Ectodermal cell (in vitro differentiated cells): ENCODE measurements at regions not wholly inside any gene's neighbourhood (a gene's known extent, or its start where the extent isn't known, plus 50 kb on each side); places are given as distances from the start of the nearest gene placed in this dataset.

Source experiments
- H3K27ac ChIP-seq: 2 replicates; pipeline ENCODE4 v1.7.0; 2013; ENCODE audit warnings: mild to moderate bottlenecking, low read depth, low read length; ENCODE audit not compliant: insufficient read depth, poor library complexity, severe bottlenecking
- H3K27me3 ChIP-seq: 2 replicates; pipeline ENCODE4 v1.7.0; 2013; ENCODE audit warnings: mild to moderate bottlenecking, low read length; ENCODE audit not compliant: insufficient read depth, control insufficient read depth, poor library complexity, severe bottlenecking
- H3K36me3 ChIP-seq: one replicate; pipeline ENCODE4 v1.7.0; 2013; ENCODE audit warnings: low read length; ENCODE audit not compliant: control insufficient read depth, insufficient read depth
- H3K4me1 ChIP-seq: one replicate; pipeline ENCODE4 v1.7.0; 2013; ENCODE audit warnings: low read length; ENCODE audit not compliant: control insufficient read depth, insufficient read depth
- H3K4me3 ChIP-seq: 2 replicates; pipeline ENCODE4 v1.7.0; 2013; ENCODE audit warnings: low read depth, low read length, control low read depth; ENCODE audit not compliant: insufficient read depth
- H3K9me3 ChIP-seq: 2 replicates; pipeline ENCODE4 v1.7.0; 2013; ENCODE audit warnings: mild to moderate bottlenecking, low read length, moderate library complexity; ENCODE audit not compliant: control insufficient read depth
- WGBS, 2 experiments: methylation state at CpG; one replicate each; pipeline ENCODE4 v1.1.7; 2013; ENCODE audit warnings: missing lambda C conversion rate in 2 of 2; 5-methylcytosine and 5-hydroxymethylcytosine counted together

DNA sequence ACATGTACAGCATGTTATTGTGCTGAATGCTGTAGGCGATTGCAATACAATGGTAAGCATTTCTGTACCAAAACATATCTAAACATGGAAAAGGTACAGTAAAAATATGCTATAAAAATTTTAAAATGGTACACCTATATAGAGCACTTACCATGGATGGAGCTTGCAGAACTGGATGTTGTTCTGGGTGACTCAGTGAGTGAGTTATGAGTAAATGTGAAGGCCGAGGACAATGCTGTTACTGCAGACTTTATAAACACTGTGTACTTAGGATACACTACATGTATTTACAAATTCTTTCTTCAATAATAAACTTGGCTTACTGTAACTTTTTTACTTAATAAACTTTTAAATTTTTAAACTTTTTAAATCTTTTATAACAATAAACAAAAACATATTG lies 473.4 kb upstream of the UBE2E3 start:
- WGBS, 2 experiments: 100% methylated on average over 1 of the region's 2 CpGs; no CpG with 5 or more reads in 1 of the 2 experiments
- Histone ChIP-seq H3K27ac (no peak overlapping the region), H3K27me3 (no peaks in the 10 kb centered on the region), H3K9me3 (no peaks in the 10 kb centered on the region), H3K4me3 (no peak overlapping the region), H3K36me3 (no peaks in the 10 kb centered on the region), H3K4me1 (no peaks in the 10 kb centered on the region)

DNA sequence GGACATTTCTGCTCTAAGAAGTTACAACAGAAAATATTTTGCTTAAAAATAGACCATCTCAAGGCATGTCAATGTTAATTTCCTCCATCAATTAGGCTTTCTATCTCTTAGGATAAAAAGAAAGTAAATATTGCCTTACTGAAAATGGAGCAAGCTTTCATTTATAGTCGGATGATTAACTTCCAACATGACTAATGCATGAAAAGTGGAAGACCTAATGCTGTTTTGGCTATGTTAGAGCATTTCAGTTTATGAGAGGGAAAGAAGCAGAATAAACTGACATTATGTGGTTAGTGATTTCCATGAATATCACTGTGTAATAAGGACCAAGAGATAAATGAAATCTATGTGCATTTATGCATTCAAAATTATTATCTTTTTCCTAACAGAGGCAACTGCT lies 475.2 kb upstream of the UBE2E3 start:
- Histone ChIP-seq H3K27ac (no peak overlapping the region), H3K36me3 (no peaks in the 10 kb centered on the region), H3K4me3 (no peak overlapping the region), H3K4me1 (no peaks in the 10 kb centered on the region), H3K27me3 (no peaks in the 10 kb centered on the region), H3K9me3 (no peaks in the 10 kb centered on the region)
- 86 to 97% methylated on average over 1 of the region's 1 CpG for WGBS, 2 experiments

DNA sequence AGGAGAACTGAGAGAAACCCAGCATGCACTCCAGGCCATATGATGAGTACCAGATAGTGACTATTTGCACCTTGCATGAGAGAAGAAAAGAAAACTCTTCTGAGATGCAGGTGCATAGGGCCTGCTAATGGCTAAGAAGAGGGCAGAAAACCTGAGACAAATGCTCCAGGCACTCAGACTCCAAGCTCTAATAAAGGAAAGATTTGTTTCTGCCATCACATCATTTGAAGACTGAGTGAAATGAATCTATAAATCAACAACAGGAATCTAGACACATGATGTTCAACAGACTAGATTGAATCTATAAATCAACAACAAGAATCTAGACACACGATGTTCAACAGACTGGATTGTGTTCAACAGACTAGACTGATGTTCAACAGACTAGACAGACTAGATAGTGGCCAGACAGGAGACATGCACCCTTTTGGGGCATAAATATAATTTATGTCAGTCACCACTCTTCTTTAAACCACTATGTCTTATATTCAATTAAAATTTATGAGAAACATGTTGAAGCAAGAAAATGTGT lies 482.7 kb upstream of the UBE2E3 start:
- no peak overlapping the region for H3K27ac ChIP-seq

DNA sequence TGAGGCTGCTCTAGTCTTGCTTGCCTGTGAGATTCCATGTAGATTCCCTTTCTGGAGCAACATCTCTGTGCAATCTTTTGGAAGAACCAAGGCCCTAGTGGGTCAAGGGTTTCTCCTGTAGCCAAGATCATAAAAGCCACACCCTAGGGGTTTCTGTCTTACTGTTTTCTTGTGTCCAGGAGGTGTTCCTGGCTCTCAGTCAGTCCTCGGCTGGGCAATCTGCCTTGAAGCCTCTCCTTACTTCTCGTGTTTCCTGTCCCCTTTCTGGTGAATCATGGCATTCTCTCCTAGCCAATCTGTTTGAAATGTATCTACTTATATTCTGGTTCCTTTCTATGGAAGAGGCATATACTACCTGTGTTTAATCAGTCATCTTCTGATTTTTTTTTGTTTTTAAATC lies 484.8 kb upstream of the UBE2E3 start:
- H3K9me3 ChIP-seq: no peaks in the 10 kb centered on the region
- H3K27me3 ChIP-seq: no peaks in the 10 kb centered on the region
- H3K4me1 ChIP-seq: no peaks in the 10 kb centered on the region
- no peak overlapping the region for H3K4me3 ChIP-seq
- H3K27ac ChIP-seq: no peak overlapping the region
- H3K36me3 ChIP-seq: no peaks in the 10 kb centered on the region
- WGBS, 2 experiments: 90 to 96% methylated on average over 2 of the region's 2 CpGs

More for the DNA sequence above, 482.7 kb upstream of the UBE2E3 start:
- H3K4me3 ChIP-seq: no peak overlapping the region
- no peaks in the 10 kb centered on the region for H3K4me1 ChIP-seq
- WGBS, 2 experiments: 92 to 100% methylated on average over 1 of the region's 1 CpG
- H3K36me3 ChIP-seq: no peaks in the 10 kb centered on the region
- H3K9me3 ChIP-seq: no peaks in the 10 kb centered on the region
- no peaks in the 10 kb centered on the region for H3K27me3 ChIP-seq

DNA sequence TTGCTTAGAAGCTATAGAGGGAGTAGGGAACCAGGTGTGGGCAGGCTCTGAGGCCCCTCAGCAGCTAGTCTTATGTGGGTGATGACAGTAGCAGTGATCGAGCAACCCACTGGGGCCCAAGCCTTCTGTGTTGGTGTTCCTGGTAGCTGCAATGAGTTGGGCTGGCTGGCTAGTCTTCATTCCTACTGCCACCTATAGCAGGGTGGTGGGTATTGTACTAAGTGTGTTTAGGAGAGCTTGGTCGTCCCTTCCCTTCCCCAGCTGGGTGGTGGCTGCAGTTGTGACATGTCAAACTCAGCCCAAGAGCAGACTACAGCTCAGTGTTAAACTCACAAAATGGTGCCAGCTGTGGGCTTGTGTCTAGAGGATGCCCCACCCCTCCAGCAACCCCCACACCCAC lies 486.1 kb upstream of the UBE2E3 start:
- H3K9me3 ChIP-seq: no peaks in the 10 kb centered on the region
- 90 to 93% methylated on average over 2 of the region's 2 CpGs for WGBS, 2 experiments
- H3K4me1 ChIP-seq: no peaks in the 10 kb centered on the region
- no peak overlapping the region for H3K4me3 ChIP-seq
- H3K27ac ChIP-seq: no peak overlapping the region
- H3K27me3 ChIP-seq: no peaks in the 10 kb centered on the region
- no peaks in the 10 kb centered on the region for H3K36me3 ChIP-seq

DNA sequence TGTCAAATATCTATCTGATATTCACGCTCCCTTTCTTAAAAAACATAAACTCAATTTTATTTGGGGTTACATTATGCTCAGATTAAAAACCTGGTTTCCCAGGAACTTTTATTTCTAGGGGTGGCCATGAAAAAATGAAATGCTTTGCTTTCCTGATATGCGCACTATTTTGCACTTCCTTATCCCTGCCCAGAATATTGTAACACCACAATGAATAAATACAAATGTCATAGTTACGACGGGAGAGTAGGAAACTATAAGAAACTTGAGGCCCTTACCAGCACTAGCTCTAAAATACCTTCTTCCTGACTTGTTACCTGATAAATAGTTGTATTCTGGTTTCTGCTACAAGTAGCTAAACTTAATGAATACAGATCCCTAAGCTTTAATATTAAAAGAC lies 475.6 kb upstream of the CWC22 start:
- H3K4me1 ChIP-seq: no peaks in the 10 kb centered on the region
- no peaks in the 10 kb centered on the region for H3K27me3 ChIP-seq
- no peaks in the 10 kb centered on the region for H3K9me3 ChIP-seq
- no peak overlapping the region for H3K27ac ChIP-seq
- 86 to 100% methylated on average over 4 of the region's 4 CpGs for WGBS, 2 experiments
- H3K36me3 ChIP-seq: no peaks in the 10 kb centered on the region
- no peak overlapping the region for H3K4me3 ChIP-seq

DNA sequence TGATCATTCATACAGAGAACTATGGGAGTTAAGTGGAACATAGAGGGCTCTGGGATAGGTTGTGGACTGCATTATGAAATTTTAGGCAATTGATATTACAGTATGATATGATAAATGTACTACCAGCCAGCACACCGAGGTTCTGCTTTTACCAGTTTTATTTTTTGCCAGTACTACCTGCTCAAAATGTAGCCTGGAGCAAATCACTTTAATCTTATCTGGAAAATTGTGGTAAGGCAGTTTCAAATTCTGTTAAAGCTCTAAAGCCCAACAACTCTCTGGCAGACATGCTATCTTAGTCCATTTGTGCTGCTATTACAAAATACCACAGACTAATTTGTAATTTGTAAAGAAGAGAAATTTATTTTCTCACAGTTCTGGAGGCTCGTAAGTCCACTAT lies 474.9 kb upstream of the CWC22 start:
- no peaks in the 10 kb centered on the region for H3K27me3 ChIP-seq
- 94 to 96% methylated on average over 2 of the region's 2 CpGs for WGBS, 2 experiments
- H3K4me3 ChIP-seq: no peak overlapping the region
- H3K9me3 ChIP-seq: no peaks in the 10 kb centered on the region
- H3K27ac ChIP-seq: no peak overlapping the region
- H3K36me3 ChIP-seq: no peaks in the 10 kb centered on the region
- no peaks in the 10 kb centered on the region for H3K4me1 ChIP-seq

DNA sequence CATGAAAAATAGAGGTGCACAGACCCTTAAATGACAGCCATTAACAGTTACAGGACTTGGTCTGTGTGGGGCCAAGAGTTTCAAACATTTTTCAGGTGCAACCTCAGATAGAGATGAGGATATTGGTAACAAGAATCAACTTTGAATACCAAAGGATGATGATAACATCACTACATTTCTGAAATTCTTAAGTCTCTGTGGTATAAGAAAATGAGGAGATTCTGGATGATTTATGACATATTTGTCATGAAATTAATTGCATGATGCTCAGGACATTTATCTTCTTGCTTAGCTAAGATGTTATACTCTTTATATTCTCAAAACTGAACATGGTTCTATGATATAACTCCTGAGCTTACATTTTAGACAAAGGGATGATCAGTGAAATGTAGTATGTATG lies 471.8 kb upstream of the CWC22 start:
- Histone ChIP-seq H3K27me3 (no peaks in the 10 kb centered on the region), H3K4me3 (no peak overlapping the region), H3K36me3 (no peaks in the 10 kb centered on the region), H3K4me1 (no peaks in the 10 kb centered on the region), H3K27ac (no peak overlapping the region), H3K9me3 (no peaks in the 10 kb centered on the region)

DNA sequence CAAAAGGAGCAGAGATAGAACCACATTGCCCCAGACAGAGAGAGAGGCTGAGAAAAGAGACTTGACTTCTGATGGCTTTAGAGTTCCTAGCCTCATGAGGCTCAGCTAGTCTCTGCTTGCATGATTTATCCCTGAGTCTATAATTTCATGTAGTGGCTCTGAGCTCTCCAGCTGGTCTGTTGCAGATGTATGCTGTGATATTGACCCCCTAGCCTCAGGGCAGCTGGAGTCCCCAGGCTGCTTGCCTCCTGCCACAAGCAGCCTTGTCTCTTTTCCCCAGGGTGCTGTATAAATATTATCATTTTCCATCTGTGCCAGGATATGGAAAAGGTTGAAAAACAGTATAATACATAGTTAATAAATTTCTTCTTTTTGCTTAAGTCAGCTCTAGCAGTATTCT lies 467.6 kb upstream of the CWC22 start:
- Histone ChIP-seq H3K27ac (no peak overlapping the region), H3K36me3 (no peaks in the 10 kb centered on the region), H3K4me3 (no peak overlapping the region), H3K27me3 (no peaks in the 10 kb centered on the region), H3K4me1 (no peaks in the 10 kb centered on the region), H3K9me3 (no peaks in the 10 kb centered on the region)

DNA sequence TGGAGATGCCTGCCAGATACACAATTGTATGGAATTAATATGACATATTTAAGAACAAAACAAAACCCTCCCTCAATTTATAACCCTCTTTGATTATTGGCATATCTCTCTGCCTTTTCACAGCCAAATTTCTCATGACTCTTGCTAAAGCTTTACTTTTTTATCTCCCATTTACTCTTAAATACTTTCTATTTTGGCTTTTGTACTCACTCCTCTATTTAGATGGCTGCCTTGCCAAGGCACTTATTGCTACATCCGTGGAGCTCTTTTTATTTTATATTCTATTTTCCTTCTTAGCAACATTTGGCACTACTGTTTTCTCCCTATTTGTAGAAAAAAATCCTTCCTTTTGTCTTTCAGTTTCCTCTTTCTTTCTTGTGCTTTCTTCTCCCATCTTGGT lies 466.4 kb upstream of the CWC22 start:
- Histone ChIP-seq H3K36me3 (no peaks in the 10 kb centered on the region), H3K9me3 (no peaks in the 10 kb centered on the region), H3K4me1 (no peaks in the 10 kb centered on the region), H3K4me3 (no peak overlapping the region), H3K27me3 (no peaks in the 10 kb centered on the region), H3K27ac (no peak overlapping the region)
- 85 to 93% methylated on average over 1 of the region's 1 CpG for WGBS, 2 experiments

DNA sequence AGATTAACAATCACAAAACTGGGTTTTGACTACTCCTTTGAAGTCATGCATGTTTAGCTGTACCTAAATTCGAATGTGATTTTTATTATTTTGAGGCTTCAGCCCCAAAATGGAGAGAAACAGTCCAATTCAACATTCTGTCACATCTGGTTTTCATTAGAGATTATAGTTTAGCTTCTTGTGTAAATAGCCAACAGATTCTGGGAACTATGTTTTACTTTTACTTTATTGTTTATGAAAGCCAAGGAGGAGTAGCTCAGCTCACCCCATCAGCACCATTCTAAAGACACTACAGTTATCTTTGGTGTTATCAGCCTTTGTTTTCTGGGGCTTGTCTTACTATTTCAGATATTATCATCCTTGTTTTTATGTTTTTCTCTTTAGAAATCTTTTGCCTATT lies 465.0 kb upstream of the CWC22 start:
- H3K4me3 ChIP-seq: no peak overlapping the region
- H3K9me3 ChIP-seq: no peaks in the 10 kb centered on the region
- no peaks in the 10 kb centered on the region for H3K27me3 ChIP-seq
- H3K27ac ChIP-seq: no peak overlapping the region
- no peaks in the 10 kb centered on the region for H3K36me3 ChIP-seq
- WGBS, 2 experiments: 96% methylated on average over 1 of the region's 1 CpG; no CpG with 5 or more reads in 1 of the 2 experiments
- no peaks in the 10 kb centered on the region for H3K4me1 ChIP-seq
